Heart left ventricle (tissue), 16 donors: ENCODE measurements at regions not wholly inside any gene's neighbourhood (a gene's known extent, or its start where the extent isn't known, plus 50 kb on each side); places are given as distances from the start of the nearest gene placed in this dataset.

Experiments used
- ATAC-seq, 4 donors: fragments of 200-7000 bp; cut with Tn5 transposase; one replicate each; pipeline ENCODE4 v1.9.1; 2020 to 2022; ENCODE audit warnings: moderate library complexity in 4 of 4, mild to moderate bottlenecking in 3 of 4, moderate number of reproducible peaks in 1 of 4
- DNase-seq, 5 donors: peaks; one replicate each; pipeline ENCODE4 v3.0.0-alpha.2; 2020
- H3K27ac ChIP-seq, 12 donors: fragments of 200-600 bp; sonication (generic) in 4 of 12; one replicate each; pipeline versions ENCODE4 v1.5.0 to v1.8.0; 2016 to 2022; ENCODE audit warnings: mild to moderate bottlenecking in 2 of 12
- H3K27me3 ChIP-seq, 9 donors: fragments of 200-600 bp; sonication (generic) in 2 of 9; one replicate each; pipeline versions ENCODE4 v1.5.1 to v1.8.0; 2016 to 2022; ENCODE audit warnings: mild to moderate bottlenecking in 3 of 9
- H3K36me3 ChIP-seq, 9 donors: fragments of 200-600 bp; sonication (generic) in 2 of 9; one replicate each; pipeline versions ENCODE4 v1.5.0 to v1.8.0; 2018 to 2022; ENCODE audit warnings: mild to moderate bottlenecking in 2 of 9
- H3K4me1 ChIP-seq, 12 donors: fragments of 200-600 bp; sonication (generic) in 4 of 12; one replicate each; pipeline versions ENCODE4 v1.5.0 to v1.8.0; 2016 to 2022; ENCODE audit warnings: mild to moderate bottlenecking in 3 of 12
- H3K4me3 ChIP-seq, 12 donors: fragments of 200-600 bp; sonication (generic) in 4 of 12; one replicate each; pipeline versions ENCODE4 v1.5.0 to v1.8.0; 2017 to 2022; ENCODE audit warnings: mild to moderate bottlenecking in 9 of 12, moderate library complexity in 4 of 12
- H3K9me3 ChIP-seq, 12 donors: fragments of 200-600 bp; sonication (generic) in 4 of 12; one replicate each; pipeline versions ENCODE4 v1.5.0 to v1.8.0; 2016 to 2022; ENCODE audit warnings: mild to moderate bottlenecking in 1 of 12
- CTCF ChIP-seq, 12 donors: fragments of 200-600 bp; sonication (generic) in 4 of 12; IDR thresholded peaks; one replicate each; pipeline versions ENCODE4 v1.5.0 to v1.8.0; 2018 to 2022; ENCODE audit warnings: antibody characterized with exemption in 12 of 12, mild to moderate bottlenecking in 5 of 12
- POLR2A ChIP-seq, 2 donors: fragments of 450-650 bp; IDR thresholded peaks; one replicate each; pipeline ENCODE4 v1.6.1; 2017; ENCODE audit warnings: antibody characterized with exemption in 2 of 2, mild to moderate bottlenecking in 2 of 2, moderate library complexity in 2 of 2
- WGBS, 4 donors: extraction: QIAGEN DNeasy Blood & Tissue Kit in 2 of 4; methylation state at CpG; one replicate each; pipeline versions ENCODE4 v1.1.5 to v1.1.7; 2013 to 2018; 5-methylcytosine and 5-hydroxymethylcytosine counted together
- intact Hi-C, 10 donors: fragments of 100-400 bp; cut with DNase I; formaldehyde crosslinking; loops; one replicate each; pipeline versions ENCODE4 v1.11.1 to v1.14.2; 2022
- donor health status: ischemic (EF 13 %, LVEDD 7.1; RV severe dilation, severe dysfunction).
- donor health status: healthy with polysubstance abuse.
- donor health status: DM: no; HTN: yes; CAD: no.
- donor health status: DM: no; HTN: no; CAD: no.
- donor health status: ischemic (EF 25% LVEDD 6.9; RV normal size, moderate dysfunction).
- donor health status: ischemic (EF 25% LVEDD 5.7; RV mildly dilated, moderate dysfunction).
- donor health status: healthy.
- donor health status: DM: yes; HTN: yes; CAD: no.
- donor health status: ischemic (EF 35%, LVEDD 5.7; RV mildly dilated, moderate dysfunction).
- donor health status: nonischemic (EF 11% LVEDD 7.7; RV severe dilation, severe dysfunction).
- donor health status: DM: yes; HTN: yes; CAD: no.
- donor health status: PGD.
- donor health status: ischemic (EF 29% LVEDD 5.4; RV normal size, mild dysfunction).
- donor health status: nonischemic (EF 23%, LVEDD 6.1; RV moderate dilation, normal function).

- Histone ChIP-seq H3K36me3 (no peaks in the 10 kb centered on the region), H3K4me1 (peaks cover 0 to 5% (median 0%) of the 10 kb centered on the region in 12 donors), H3K27ac (no peak overlapping the region), H3K4me3 (no peak overlapping the region), H3K9me3 (no peaks in the 10 kb centered on the region), H3K27me3 (no peaks in the 10 kb centered on the region)
- WGBS, 4 donors = 95 to 100% (median 98%) methylated on average over 1 of the region's 1 CpG
- intact Hi-C loops = no loop called here
- TF ChIP-seq POLR2A (IDR thresholded peaks at IDR 0.05) = no peak
- TF ChIP-seq CTCF (IDR thresholded peaks at IDR 0.05) = no peak
- DNase-seq (no peak), ATAC-seq (no peak)
Observed at GRCh38 chr4:158964728-158965124, 138.2 kb upstream of the RAPGEF2 start.

- Histone ChIP-seq H3K9me3 (no peaks in the 10 kb centered on the region), H3K27me3 (no peaks in the 10 kb centered on the region), H3K4me3 (no peak overlapping the region), H3K36me3 (no peaks in the 10 kb centered on the region), H3K4me1 (peaks cover 0 to 5% (median 0%) of the 10 kb centered on the region in 12 donors), H3K27ac (no peak overlapping the region)
- DNase-seq = no peak
- TF ChIP-seq POLR2A (IDR thresholded peaks at IDR 0.05) (no peak), CTCF (IDR thresholded peaks at IDR 0.05) (no peak)
- intact Hi-C loops = no loop called here
- ATAC-seq = no peak
Observed at GRCh38 chr4:158965226-158965625, 137.7 kb upstream of the RAPGEF2 start.

- Histone ChIP-seq H3K9me3 (no peaks in the 10 kb centered on the region), H3K27me3 (no peaks in the 10 kb centered on the region), H3K36me3 (no peaks in the 10 kb centered on the region), H3K4me3 (no peak overlapping the region), H3K4me1 (peaks cover 0 to 5% (median 0%) of the 10 kb centered on the region in 12 donors), H3K27ac (no peak overlapping the region)
- ATAC-seq = no peak
- TF ChIP-seq CTCF (IDR thresholded peaks at IDR 0.05) (no peak), POLR2A (IDR thresholded peaks at IDR 0.05) (no peak)
- 67 to 81% (median 73%) methylated on average over 1 of the region's 1 CpG for WGBS, 4 donors
- DNase-seq = no peak
- intact Hi-C loops = no loop called here
Observed at GRCh38 chr4:158966091-158966490, 136.8 kb upstream of the RAPGEF2 start.

- no peak for DNase-seq
- ATAC-seq = no peak
- intact Hi-C loops = no loop called here
- Histone ChIP-seq H3K36me3 (no peaks in the 10 kb centered on the region), H3K27me3 (no peaks in the 10 kb centered on the region), H3K4me1 (peaks cover 0 to 5% (median 0%) of the 10 kb centered on the region in 12 donors), H3K9me3 (no peaks in the 10 kb centered on the region), H3K27ac (no peak overlapping the region), H3K4me3 (no peak overlapping the region)
- TF ChIP-seq POLR2A (IDR thresholded peaks at IDR 0.05) (no peak), CTCF (IDR thresholded peaks at IDR 0.05) (no peak)
- WGBS, 4 donors = 92 to 94% (median 92%) methylated on average over 3 of the region's 3 CpGs
Observed at GRCh38 chr4:158968961-158969360, 133.9 kb upstream of the RAPGEF2 start.
